HPDE6-E6E7 (cell line): ENCODE measurements at regions not wholly inside any gene's neighbourhood (a gene's known extent, or its start where the extent isn't known, plus 50 kb on each side); places are given as distances from the start of the nearest gene placed in this dataset.

Source experiments
- DNase-seq: peaks from one replicate; pipeline ENCODE4 v3.0.0; 2011; ENCODE audit warnings: missing footprints; ENCODE audit errors: extremely low spot score

GRCh38 chr5:56549096-56549886 is 266.1 kb upstream of the MAP3K1 start:
- DNase-seq: no peak

GRCh38 chr5:56545016-56545415 is 270.3 kb upstream of the MAP3K1 start:
- no peak for DNase-seq

GRCh38 chr5:56543441-56544388 is 271.6 kb upstream of the MAP3K1 start:
- peak; percentile 81 for DNase-seq

GRCh38 chr5:56540266-56540665 is 275.1 kb upstream of the MAP3K1 start:
- DNase-seq: no peak

- DNase-seq: no peak
Measured at GRCh38 chr5:56538580-56538979, 276.8 kb upstream of the MAP3K1 start.

- no peak for DNase-seq
Measured at GRCh38 chr5:56535347-56535746, 280.0 kb upstream of the MAP3K1 start.

- peak; percentile 90 for DNase-seq
Measured at GRCh38 chr5:56534102-56534829, 281.1 kb upstream of the MAP3K1 start.

GRCh38 chr5:56532466-56532865 is 282.9 kb upstream of the MAP3K1 start:
- DNase-seq: no peak

GRCh38 chr5:56530626-56531138 is 284.7 kb upstream of the MAP3K1 start:
- no peak for DNase-seq

- no peak for DNase-seq
Measured at GRCh38 chr5:56529666-56530430, 285.5 kb upstream of the MAP3K1 start.

- peak; percentile 47 for DNase-seq
Measured at GRCh38 chr5:56527174-56527573, 288.2 kb upstream of the MAP3K1 start.

- peak; percentile 81 for DNase-seq
Measured at GRCh38 chr5:56525113-56525512, 290.2 kb upstream of the MAP3K1 start.

- no peak for DNase-seq
Measured at GRCh38 chr5:56523790-56524575, 290.9 kb upstream of the ANKRD55 start.

GRCh38 chr5:56522960-56523359 is 289.8 kb upstream of the ANKRD55 start:
- no peak for DNase-seq

GRCh38 chr5:56522169-56522568 is 289.0 kb upstream of the ANKRD55 start:
- DNase-seq: no peak

- no peak for DNase-seq
Measured at GRCh38 chr5:56520986-56521730, 288.0 kb upstream of the ANKRD55 start.

- no peak for DNase-seq
Measured at GRCh38 chr5:56518820-56519219, 285.7 kb upstream of the ANKRD55 start.

GRCh38 chr5:56517011-56517416 is 283.9 kb upstream of the ANKRD55 start:
- DNase-seq: no peak

GRCh38 chr5:56516441-56516840 is 283.3 kb upstream of the ANKRD55 start:
- DNase-seq: no peak

- DNase-seq: no peak
Measured at GRCh38 chr5:56516035-56516434, 282.9 kb upstream of the ANKRD55 start.
